ENCODE measurements at regions not wholly inside any gene's neighbourhood (a gene's known extent, or its start where the extent isn't known, plus 50 kb on each side); places are given as distances from the start of the nearest gene placed in this dataset.

DNA sequence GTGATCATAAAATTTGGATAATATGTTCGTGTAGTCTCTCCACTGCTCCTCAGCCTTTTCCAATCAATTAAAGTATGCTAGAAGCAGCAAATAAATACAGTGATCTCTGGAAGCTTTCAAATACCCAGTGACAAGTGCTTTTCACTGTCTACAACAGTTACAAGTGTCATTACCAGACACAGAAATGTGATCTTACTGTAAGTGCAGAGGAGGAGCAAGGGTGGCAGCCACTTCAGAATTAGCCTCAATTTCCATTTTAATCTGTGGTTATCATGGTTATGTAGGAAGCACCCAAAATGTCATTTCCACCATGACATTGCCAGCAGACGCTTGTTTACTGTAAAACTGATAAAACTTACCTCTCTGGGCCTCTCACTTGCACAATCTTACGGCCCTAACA lies 133.9 kb upstream of the ADAMTS3 start:
- ChIA-PET POLR2A (ENCODE audit: unreplicated experiment) (no interaction called here), CTCF (interaction anchor here (0.6 kb wide), 1 partner anchor 937 kb away, joined by 3 read pairs; no protein-coding TSS in a partner anchor)
- H3K9me3 ChIP-seq (ENCODE audit: insufficient read depth, low read depth), result no peaks in the 10 kb centered on the region
- no peak overlapping the region for H3K4me2 ChIP-seq
- no peak overlapping the region for H2AFZ ChIP-seq
- no TSS peak for BruUV-seq (replicated peaks)
- H3K9me2 ChIP-seq (ENCODE audit: insufficient read depth), result no peaks in the 10 kb centered on the region
- intact Hi-C loops (cut with micrococcal nuclease; ENCODE audit: unreplicated experiment), result loop anchor here (1.0 to 5.0 kb wide), 2 partner anchors 196 to 316 kb away; no protein-coding TSS in a partner anchor
- no peaks in the 10 kb centered on the region for H3F3A ChIP-seq (ENCODE audit: insufficient read depth, low read depth)
- no peaks in the 10 kb centered on the region for H3K4me1 ChIP-seq (replicated peaks; ENCODE audit: insufficient read depth)
- H3K79me2 ChIP-seq (ENCODE audit: low read depth), result no peaks in the 10 kb centered on the region
- no peak overlapping the region for H3K4me3 ChIP-seq
- no peak for DNase-seq
- H3K36me3 ChIP-seq (ENCODE audit: low read depth), result no peaks in the 10 kb centered on the region
- no peaks in the 10 kb centered on the region for H3K27me3 ChIP-seq (ENCODE audit: insufficient read depth, low read depth)
- no peak overlapping the region for H3K27ac ChIP-seq
- no peaks in the 10 kb centered on the region for H4K20me1 ChIP-seq (ENCODE audit: insufficient read depth)
- TF ChIP-seq EZH2 (IDR thresholded peaks at IDR 0.05; ENCODE audit: low read depth), result no peak
- TF ChIP-seq, protein P1, sequence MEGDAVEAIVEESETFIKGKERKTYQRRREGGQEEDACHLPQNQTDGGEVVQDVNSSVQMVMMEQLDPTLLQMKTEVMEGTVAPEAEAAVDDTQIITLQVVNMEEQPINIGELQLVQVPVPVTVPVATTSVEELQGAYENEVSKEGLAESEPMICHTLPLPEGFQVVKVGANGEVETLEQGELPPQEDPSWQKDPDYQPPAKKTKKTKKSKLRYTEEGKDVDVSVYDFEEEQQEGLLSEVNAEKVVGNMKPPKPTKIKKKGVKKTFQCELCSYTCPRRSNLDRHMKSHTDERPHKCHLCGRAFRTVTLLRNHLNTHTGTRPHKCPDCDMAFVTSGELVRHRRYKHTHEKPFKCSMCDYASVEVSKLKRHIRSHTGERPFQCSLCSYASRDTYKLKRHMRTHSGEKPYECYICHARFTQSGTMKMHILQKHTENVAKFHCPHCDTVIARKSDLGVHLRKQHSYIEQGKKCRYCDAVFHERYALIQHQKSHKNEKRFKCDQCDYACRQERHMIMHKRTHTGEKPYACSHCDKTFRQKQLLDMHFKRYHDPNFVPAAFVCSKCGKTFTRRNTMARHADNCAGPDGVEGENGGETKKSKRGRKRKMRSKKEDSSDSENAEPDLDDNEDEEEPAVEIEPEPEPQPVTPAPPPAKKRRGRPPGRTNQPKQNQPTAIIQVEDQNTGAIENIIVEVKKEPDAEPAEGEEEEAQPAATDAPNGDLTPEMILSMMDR (conservative IDR thresholded peaks at IDR 0.05), result no peak

DNA sequence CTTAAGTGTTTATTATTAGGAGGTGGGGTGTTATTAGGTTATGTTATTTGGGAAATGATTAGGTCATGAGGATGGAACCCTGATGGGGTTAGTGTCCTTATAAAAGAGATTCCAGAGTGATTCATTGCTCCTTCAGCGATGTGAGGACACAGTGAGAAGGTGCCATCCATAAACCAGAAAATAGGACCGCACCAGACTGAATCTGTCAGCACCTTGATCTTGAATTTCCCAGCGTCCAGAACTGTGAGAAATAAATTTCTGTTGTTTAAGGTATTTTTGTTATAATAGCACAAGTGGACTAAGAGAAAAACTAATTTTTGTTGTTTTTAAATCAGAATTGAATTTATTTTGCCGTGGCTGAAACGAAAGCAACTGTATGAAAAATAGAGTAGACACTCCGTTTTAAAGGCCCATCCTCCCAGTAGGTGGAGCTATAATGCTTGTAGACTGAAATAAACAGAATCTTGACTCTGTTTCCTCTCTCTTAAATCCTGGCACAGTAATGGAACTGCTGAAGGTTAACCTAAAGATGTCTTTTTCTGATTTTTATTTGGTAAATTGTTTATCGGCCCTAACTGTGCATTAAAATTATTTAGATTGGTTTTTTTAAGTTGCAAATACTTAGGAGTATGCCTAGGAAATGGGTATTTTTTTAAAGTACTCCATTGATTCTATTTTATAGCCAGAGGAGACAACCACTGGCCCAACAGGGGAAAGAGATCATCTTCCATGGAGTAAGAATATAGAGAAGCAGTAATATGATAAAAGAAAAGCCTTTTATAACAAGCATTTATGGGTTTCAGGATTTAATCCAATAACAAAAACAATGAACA lies 133.2 kb upstream of the ADAMTS3 start:
- CTCF ChIA-PET, result no interaction called here
- DNase-seq, result no peak
- no peaks in the 10 kb centered on the region for H4K20me1 ChIP-seq (ENCODE audit: insufficient read depth)
- peak overlapping the region; percentile 43; the same call in 1 of the 2 replicates for H3K4me3 ChIP-seq
- no peak for TF ChIP-seq EZH2 (IDR thresholded peaks at IDR 0.05; ENCODE audit: low read depth)
- TF ChIP-seq, protein P1 (conservative IDR thresholded peaks at IDR 0.05), result peak; percentile 65
- no peaks in the 10 kb centered on the region for H3K79me2 ChIP-seq (ENCODE audit: low read depth)
- H3K27me3 ChIP-seq (ENCODE audit: insufficient read depth, low read depth), result no peaks in the 10 kb centered on the region
- no peaks in the 10 kb centered on the region for H3K36me3 ChIP-seq (ENCODE audit: low read depth)
- H3K27ac ChIP-seq, result no peak overlapping the region
- intact Hi-C loops (cut with micrococcal nuclease; ENCODE audit: unreplicated experiment), result loop anchor here (1.0 to 5.0 kb wide), 2 partner anchors 195 to 317 kb away; no protein-coding TSS in a partner anchor
- H3K4me1 ChIP-seq (replicated peaks; ENCODE audit: insufficient read depth), result no peaks in the 10 kb centered on the region
- H3K9me3 ChIP-seq (ENCODE audit: insufficient read depth, low read depth), result no peaks in the 10 kb centered on the region
- peak overlapping the region; percentile 69; the same call in 1 of the 2 replicates for H2AFZ ChIP-seq
- no TSS peak for BruUV-seq (replicated peaks)
- H3K9me2 ChIP-seq (ENCODE audit: insufficient read depth), result no peaks in the 10 kb centered on the region
- H3F3A ChIP-seq (ENCODE audit: insufficient read depth, low read depth), result no peaks in the 10 kb centered on the region
- POLR2A ChIA-PET (ENCODE audit: unreplicated experiment), result no interaction called here
- H3K4me2 ChIP-seq, result peak overlapping the region; percentile 68

DNA sequence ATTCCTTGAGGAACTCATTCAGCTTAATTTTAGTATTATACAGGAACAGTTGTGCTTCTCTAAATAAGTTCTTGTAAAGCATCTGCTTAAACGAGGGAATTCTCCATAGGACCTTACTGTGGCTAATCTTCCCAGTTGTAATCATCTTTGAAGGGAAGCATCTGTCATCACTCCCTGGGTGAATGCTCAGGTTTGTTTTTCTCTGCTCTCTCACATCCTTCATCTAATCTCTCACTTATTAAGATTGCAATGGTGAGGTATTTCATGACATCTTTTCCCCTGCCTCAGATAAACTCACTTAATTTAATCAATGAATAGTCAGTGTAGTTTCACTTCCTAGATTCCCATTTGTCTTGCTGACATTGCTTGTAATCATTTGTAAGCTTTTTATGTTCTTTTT lies 121.8 kb upstream of the ADAMTS3 start:
- intact Hi-C loops (cut with micrococcal nuclease; ENCODE audit: unreplicated experiment), result no loop called here
- Histone ChIP-seq H3F3A (ENCODE audit: insufficient read depth, low read depth) (no peaks in the 10 kb centered on the region), H3K36me3 (ENCODE audit: low read depth) (no peaks in the 10 kb centered on the region), H3K4me3 (no peak overlapping the region), H3K79me2 (ENCODE audit: low read depth) (no peaks in the 10 kb centered on the region), H3K27ac (no peak overlapping the region), H3K9me3 (ENCODE audit: insufficient read depth, low read depth) (no peaks in the 10 kb centered on the region), H2AFZ (no peak overlapping the region), H3K27me3 (ENCODE audit: insufficient read depth, low read depth) (no peaks in the 10 kb centered on the region), H3K4me1 (replicated peaks; ENCODE audit: insufficient read depth) (no peaks in the 10 kb centered on the region), H3K4me2 (no peak overlapping the region), H3K9me2 (ENCODE audit: insufficient read depth) (no peaks in the 10 kb centered on the region), H4K20me1 (ENCODE audit: insufficient read depth) (no peaks in the 10 kb centered on the region)
- TF ChIP-seq, protein P1 (conservative IDR thresholded peaks at IDR 0.05), result no peak
- TF ChIP-seq EZH2 (IDR thresholded peaks at IDR 0.05; ENCODE audit: low read depth), result no peak
- ChIA-PET POLR2A (ENCODE audit: unreplicated experiment) (interaction anchor here (0.7 kb wide), 1 partner anchor 1435 kb away, joined by 11 read pairs; no protein-coding TSS in a partner anchor), CTCF (interaction anchor here (0.6 kb wide), 1 partner anchor 226 kb away, joined by 3 read pairs; no protein-coding TSS in a partner anchor)
- no TSS peak for BruUV-seq (replicated peaks)
- DNase-seq, result no peak
